ENCODE measurements at regions not wholly inside any gene's neighbourhood (a gene's known extent, or its start where the extent isn't known, plus 50 kb on each side); places are given as distances from the start of the nearest gene placed in this dataset.

DNA sequence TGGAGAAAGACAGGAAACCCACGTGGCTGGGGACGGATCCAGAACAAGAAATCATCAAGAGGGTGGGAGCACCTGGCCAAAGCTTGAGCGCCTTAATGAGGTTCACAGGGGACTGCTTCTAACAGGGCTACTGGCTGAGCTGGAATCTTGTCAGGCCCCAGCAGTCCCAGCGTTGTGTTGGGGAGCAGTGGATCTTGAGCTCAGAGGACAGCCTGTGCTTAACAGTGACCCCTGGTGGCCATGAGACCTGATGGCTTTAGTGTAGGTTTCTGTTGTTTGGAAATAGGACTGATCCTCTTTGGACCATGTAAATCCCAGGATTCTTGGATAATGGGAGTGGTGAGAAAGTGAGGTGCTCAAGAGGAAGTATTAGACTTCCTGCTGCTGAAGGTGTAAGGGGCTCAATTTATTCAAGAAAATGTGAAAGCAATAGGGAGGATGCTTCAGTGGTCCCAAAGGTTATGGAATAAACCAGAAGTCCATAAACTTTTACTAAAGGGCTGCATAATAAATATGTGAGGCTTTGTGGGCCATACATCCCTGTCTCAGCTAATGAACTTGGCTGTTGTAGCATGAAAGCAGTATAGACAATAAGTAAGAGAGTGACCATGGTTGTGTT, 216.2 kb downstream of the NFATC2 start:
- TF ChIP-seq, protein P1, sequence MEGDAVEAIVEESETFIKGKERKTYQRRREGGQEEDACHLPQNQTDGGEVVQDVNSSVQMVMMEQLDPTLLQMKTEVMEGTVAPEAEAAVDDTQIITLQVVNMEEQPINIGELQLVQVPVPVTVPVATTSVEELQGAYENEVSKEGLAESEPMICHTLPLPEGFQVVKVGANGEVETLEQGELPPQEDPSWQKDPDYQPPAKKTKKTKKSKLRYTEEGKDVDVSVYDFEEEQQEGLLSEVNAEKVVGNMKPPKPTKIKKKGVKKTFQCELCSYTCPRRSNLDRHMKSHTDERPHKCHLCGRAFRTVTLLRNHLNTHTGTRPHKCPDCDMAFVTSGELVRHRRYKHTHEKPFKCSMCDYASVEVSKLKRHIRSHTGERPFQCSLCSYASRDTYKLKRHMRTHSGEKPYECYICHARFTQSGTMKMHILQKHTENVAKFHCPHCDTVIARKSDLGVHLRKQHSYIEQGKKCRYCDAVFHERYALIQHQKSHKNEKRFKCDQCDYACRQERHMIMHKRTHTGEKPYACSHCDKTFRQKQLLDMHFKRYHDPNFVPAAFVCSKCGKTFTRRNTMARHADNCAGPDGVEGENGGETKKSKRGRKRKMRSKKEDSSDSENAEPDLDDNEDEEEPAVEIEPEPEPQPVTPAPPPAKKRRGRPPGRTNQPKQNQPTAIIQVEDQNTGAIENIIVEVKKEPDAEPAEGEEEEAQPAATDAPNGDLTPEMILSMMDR (IDR thresholded peaks at IDR 0.05; ENCODE audit: low read depth, low read length): peak; percentile 97
- TF ChIP-seq EZH2phosphoT487 (IDR thresholded peaks at IDR 0.05; ENCODE audit: low read depth): no peak
